KMS-11 (cell line): ENCODE measurements at regions not wholly inside any gene's neighbourhood (a gene's known extent, or its start where the extent isn't known, plus 50 kb on each side); places are given as distances from the start of the nearest gene placed in this dataset.

Experiments used
- H2AFZ ChIP-seq: fragments of 200-600 bp; sonication (generic); 2 replicates; pipeline ENCODE4 v1.6.1; 2016; ENCODE audit warnings: antibody characterized with exemption, mixed run types, low read depth
- H3K27ac ChIP-seq: fragments of 200-600 bp; sonication (generic); 2 replicates; pipeline ENCODE4 v1.6.1; 2016; ENCODE audit warnings: mild to moderate bottlenecking, mixed run types
- H3K27me3 ChIP-seq: fragments of 200-600 bp; sonication (generic); 2 replicates; pipeline ENCODE4 v1.6.1; 2017; ENCODE audit warnings: mild to moderate bottlenecking, low read depth, mixed run types, moderate library complexity; ENCODE audit not compliant: insufficient read depth
- H3K36me3 ChIP-seq: fragments of 200-600 bp; sonication (generic); 2 replicates; pipeline ENCODE4 v1.6.1; 2017; ENCODE audit warnings: mild to moderate bottlenecking, mixed run types; ENCODE audit not compliant: insufficient read depth
- H3K4me1 ChIP-seq: fragments of 200-600 bp; sonication (generic); 2 replicates; pipeline ENCODE4 v1.6.1; 2016; ENCODE audit warnings: mild to moderate bottlenecking, low read depth, mixed run types; ENCODE audit not compliant: poor library complexity, severe bottlenecking
- H3K4me2 ChIP-seq: fragments of 200-600 bp; sonication (generic); 2 replicates; pipeline ENCODE4 v1.7.0; 2016; ENCODE audit warnings: mild to moderate bottlenecking, mixed run types
- H3K4me3 ChIP-seq: fragments of 200-600 bp; sonication (generic); IDR thresholded peaks from 2 replicates; pipeline ENCODE4 v1.6.1; 2017; ENCODE audit warnings: low read depth, low read length, mixed read lengths; ENCODE audit not compliant: insufficient read depth
- H3K79me2 ChIP-seq: fragments of 200-600 bp; sonication (generic); 2 replicates; pipeline ENCODE4 v1.6.1; 2016; ENCODE audit warnings: low read depth, mixed run types; ENCODE audit not compliant: insufficient read depth
- H3K9ac ChIP-seq: fragments of 200-600 bp; sonication (generic); 2 replicates; pipeline ENCODE4 v1.6.1; 2016; ENCODE audit warnings: mild to moderate bottlenecking, mixed run types
- H4K20me1 ChIP-seq: fragments of 200-600 bp; sonication (generic); 2 replicates; pipeline ENCODE4 v1.6.1; 2016; ENCODE audit warnings: mild to moderate bottlenecking, mixed run types; ENCODE audit not compliant: insufficient read depth
- CTCF ChIP-seq: fragments of 200-600 bp; sonication (generic); conservative IDR thresholded peaks from 2 replicates; pipeline ENCODE4 v1.6.1; 2017; ENCODE audit warnings: low read depth, mild to moderate bottlenecking, antibody characterized with exemption, low read length, moderate library complexity, mixed read lengths

GRCh38 chrX:64097891-64098290 is 107.6 kb downstream of the AMER1 start:
- H2AFZ ChIP-seq, result no peak overlapping the region
- no peaks in the 10 kb centered on the region for H3K27me3 ChIP-seq
- no peaks in the 10 kb centered on the region for H3K79me2 ChIP-seq
- H3K27ac ChIP-seq, result no peak overlapping the region
- H3K36me3 ChIP-seq, result no peaks in the 10 kb centered on the region
- TF ChIP-seq CTCF, result no peak
- no peak overlapping the region for H3K4me3 ChIP-seq
- H3K4me2 ChIP-seq, result no peak overlapping the region
- no peaks in the 10 kb centered on the region for H3K4me1 ChIP-seq
- no peaks in the 10 kb centered on the region for H4K20me1 ChIP-seq
- no peak overlapping the region for H3K9ac ChIP-seq

- no peaks in the 10 kb centered on the region for H3K36me3 ChIP-seq
- no peak overlapping the region for H3K27ac ChIP-seq
- no peaks in the 10 kb centered on the region for H3K4me1 ChIP-seq
- H3K79me2 ChIP-seq, result no peaks in the 10 kb centered on the region
- no peak overlapping the region for H3K4me2 ChIP-seq
- H2AFZ ChIP-seq, result no peak overlapping the region
- no peak overlapping the region for H3K9ac ChIP-seq
- no peak overlapping the region for H3K4me3 ChIP-seq
- H4K20me1 ChIP-seq, result no peaks in the 10 kb centered on the region
- peak; percentile 47; the same call in 1 of the 2 replicates for TF ChIP-seq CTCF
- H3K27me3 ChIP-seq, result no peaks in the 10 kb centered on the region
Observed at GRCh38 chrX:64093761-64094160, 111.7 kb downstream of the AMER1 start.
